Right renal cortex interstitium (tissue), 3 donors: ENCODE measurements at regions not wholly inside any gene's neighbourhood (a gene's known extent, or its start where the extent isn't known, plus 50 kb on each side); places are given as distances from the start of the nearest gene placed in this dataset.

ENCODE experiments used
- DNase-seq, 3 donors: peaks; one replicate each; pipeline ENCODE4 v3.0.0-alpha.2; 2013; ENCODE audit warnings: low read depth in 3 of 3, low spot score in 2 of 3

DNA sequence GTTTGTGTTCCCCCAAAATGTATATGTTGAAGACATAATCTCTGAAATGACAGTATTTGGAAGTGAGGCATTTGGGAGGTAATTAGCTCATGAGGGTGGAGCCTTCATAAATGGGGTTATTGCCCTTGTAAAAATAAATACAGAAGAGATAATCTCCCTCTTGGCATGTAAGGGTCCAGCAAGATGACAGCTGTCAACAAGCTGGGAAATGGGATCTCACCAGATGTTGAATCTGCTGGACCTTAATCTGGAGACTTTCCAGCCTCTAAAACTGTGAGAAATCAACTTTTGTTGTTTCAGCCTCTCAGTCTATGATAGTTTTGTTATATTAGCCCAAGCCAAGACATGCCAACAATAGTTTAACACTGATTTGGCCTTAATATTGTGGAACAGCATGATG is 438.2 kb upstream of the PCDH7 start:
- DNase-seq = no peak

DNA sequence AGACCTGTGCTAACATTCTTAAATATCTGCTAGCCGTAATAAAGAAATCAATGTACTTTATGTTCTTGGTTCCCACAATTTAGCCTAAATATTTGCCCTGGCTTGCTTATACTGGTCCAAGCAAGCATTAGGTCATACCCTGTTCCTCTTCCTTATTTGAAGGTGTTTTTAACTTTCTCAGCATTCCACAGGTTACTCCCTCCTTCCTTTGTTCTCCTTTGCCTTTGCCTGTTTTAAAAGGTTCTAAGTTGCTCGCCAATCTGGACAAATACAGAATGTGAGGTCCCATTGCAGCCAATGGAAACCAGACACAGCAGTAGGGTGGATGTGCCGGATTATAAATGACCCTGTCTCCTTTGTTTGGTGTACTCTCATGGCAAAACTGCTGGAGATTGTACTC is 436.8 kb upstream of the PCDH7 start:
- no peak for DNase-seq

DNA sequence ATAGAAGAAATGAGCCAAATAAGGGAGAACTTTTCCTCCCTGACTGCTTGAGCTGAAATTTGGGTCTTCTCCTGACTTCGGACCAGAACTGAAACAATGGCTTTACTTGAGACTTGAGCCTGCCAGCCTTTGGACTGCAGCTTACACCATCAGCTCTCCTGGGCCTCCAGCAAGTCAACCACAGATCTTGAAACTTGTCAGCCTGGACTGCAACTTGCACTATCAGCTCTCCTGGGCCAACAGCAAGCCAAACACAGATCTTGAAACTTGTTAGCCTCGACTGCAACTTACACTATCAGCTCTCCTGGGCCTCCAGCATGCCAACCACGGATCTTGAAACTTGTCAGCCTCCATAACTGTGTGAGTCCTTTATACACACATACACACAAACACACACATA is 425.9 kb upstream of the PCDH7 start:
- no peak for DNase-seq

DNA sequence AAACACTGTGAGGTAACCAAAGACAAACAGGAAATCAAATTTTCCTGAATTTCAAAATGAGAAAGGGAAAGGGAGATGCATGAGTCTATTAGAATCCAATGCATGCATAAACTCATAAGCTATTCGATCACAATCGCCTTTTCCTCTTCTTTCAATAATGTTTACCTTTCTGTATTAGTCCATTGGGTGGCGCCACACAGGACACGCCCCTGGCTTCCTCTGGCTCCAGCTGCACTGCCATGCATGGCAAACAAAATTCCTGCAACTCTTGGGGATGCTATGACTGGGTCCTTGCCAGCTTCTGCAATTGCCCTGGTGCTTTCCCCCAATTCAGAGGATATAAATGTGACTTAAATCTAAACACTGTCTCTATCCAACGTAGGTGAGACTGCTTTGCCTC is 424.5 kb upstream of the PCDH7 start:
- no peak for DNase-seq

GRCh38 chr4:30314001-30314400 is 406.2 kb upstream of the PCDH7 start:
- DNase-seq = no peak

DNA sequence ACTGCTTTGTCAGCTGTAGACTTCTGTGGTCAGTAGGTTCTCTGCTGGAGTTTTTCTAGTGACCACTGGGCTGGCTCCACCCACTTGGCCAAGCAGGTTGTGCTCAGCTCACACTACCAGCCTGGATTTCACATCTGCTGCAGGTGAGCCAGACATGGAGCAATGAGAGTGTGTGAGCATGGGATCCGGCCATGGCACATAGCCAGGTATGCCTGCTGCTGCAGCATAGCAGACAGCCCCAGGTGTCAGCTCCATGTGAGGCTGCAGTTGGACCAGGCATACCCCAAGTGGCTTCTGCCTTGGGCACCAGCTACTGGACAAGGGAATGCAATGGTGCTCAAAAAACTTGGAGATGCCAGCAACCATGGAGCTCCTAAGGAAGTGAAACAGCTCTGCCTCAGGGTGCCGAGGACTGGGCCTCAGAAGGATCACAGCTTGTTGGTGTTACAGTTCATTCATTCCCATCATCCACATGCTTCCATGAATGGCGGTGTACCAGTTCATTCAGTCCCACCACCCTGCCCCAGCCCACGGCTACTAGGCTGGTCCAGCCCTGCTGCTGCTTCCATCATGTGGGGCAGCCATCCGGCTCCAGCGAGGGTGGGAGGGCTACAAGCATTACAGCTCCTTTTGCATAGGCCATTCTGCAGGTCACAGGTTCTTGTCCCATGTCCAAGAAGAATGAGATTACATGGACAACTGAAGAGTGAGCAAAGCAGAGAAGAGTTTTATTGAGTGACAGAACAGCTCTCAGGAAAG is 389.1 kb upstream of the PCDH7 start:
- no peak for DNase-seq

- DNase-seq = no peak
These were observed 378.4 kb upstream of the PCDH7 start for GRCh38 chr4:30341731-30342130.

DNA sequence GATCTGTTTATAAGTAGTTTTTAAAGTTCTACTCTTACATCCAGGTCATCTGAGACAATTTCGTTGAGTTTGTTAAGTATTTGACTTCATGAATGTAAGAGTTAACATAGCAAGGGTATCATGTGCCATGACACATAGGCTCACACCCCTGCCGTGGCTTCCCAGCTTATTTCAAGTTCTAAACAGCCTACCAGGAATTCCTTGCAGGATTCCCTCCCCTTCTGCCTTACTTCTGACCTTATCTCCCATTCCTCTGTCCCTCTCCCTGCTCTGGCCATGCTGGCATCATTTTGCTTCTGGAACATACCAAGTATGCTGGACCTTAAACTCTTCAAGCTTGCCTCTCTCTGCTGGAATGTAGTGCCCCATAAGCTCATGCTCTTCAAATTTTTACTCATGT is 369.9 kb upstream of the PCDH7 start:
- no peak for DNase-seq

- DNase-seq = no peak
These were observed 365.6 kb upstream of the PCDH7 start for GRCh38 chr4:30354605-30355004.

DNA sequence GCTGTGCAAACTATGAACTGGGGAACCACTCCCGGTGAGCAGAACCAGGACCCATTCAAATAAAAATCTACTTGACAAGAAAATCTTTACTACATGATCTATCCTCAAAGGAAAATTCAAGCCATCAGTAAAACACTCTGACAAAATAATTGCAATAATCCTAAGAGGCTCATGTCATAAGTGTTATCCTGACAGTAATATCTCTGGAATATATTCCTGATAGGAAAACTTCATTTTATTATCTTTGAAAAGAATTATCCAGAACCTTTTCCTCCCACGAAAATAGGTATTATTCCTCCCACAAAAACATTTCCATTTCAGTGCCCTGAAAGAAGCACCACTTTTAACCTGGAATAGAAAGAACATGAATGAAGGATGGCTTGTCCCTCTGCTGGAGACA is 357.7 kb upstream of the PCDH7 start:
- no peak for DNase-seq

DNA sequence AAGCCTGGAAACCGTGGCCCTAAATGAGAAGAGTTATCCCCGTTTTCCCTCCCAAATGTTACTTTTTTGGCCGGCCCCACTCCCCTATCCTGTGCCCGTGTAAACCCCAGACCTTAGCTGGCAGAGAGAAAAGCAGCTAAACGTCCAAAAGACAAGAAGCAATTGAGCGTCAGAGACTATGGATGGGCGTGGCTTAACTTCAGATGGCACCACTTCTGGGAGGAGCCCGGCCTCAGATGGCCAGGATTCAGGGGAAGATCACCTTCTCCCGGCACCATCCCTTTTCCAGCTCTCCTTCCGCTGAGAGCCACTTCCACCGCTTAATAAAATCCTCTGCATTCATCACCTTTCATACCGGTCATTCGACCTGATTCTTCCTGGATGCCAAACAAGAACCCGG is 350.1 kb upstream of the PCDH7 start:
- DNase-seq = no peak

GRCh38 chr4:30380404-30380998 is 339.7 kb upstream of the PCDH7 start:
- no peak for DNase-seq

GRCh38 chr4:30385650-30386049 is 334.5 kb upstream of the PCDH7 start:
- no peak for DNase-seq

DNA sequence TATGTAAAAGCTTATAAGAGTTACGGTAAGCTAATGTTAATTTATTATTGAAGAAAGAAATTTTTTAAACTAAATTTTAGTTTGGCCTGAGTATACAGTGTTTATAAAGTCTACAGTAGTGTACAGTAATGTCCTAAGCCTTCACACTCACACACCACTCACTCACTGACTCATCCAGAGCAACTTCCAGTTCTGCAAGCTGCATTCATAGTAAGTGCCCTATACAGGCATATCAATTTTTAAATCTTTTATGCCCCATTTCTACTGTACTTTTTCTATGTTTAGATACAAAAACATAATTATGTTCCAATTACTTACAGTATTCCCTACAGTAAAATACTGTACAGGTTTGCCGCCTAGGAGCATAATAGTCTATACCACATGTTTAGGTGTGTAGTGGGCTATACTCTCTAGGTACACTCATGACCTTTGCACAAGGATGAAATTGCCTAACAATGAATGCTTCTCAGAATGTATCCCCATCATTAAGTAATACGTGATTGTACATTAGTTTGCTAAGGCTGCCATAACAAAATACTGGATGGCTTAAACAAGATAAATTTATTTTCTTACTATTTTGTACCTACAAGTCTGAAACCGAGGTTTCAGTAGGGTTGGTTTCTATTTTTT is 333.8 kb upstream of the PCDH7 start:
- no peak for DNase-seq

- no peak for DNase-seq
These were observed 324.3 kb upstream of the PCDH7 start for GRCh38 chr4:30395902-30396301.

DNA sequence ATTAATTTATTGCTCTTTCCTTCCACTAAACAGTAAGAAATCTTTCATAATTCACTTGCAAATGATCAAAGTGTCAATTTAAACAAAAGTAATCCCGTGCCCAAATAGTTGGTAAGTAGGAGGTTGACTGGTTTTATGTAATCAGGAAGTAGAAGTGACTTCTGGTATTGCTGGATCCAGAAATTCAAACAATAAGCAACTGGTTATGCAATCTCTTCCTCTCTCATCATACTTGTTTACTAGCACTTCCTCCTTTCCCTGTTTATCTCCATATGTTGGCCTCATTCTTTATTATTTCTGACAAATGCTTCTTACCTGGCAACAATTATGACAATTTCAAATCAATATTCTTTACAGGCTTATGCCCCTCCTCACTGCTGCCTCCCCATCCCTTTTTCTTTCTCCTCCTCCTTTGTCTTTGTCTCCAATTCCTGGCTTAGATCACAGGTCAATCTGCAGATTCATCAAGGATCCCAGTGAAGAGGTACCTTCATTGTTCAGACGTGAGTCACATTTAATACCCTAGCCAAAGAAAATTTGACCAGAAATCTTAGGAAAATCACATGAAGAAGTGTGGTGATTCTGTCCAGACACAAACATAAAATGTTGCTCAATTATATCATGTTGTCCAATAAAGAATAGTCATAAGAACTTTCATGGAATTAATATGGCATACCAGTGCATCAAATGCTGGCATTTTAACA is 323.2 kb upstream of the PCDH7 start:
- no peak for DNase-seq

GRCh38 chr4:30399476-30399875 is 320.7 kb upstream of the PCDH7 start:
- no peak for DNase-seq

- DNase-seq = no peak
These were observed 317.9 kb upstream of the PCDH7 start for GRCh38 chr4:30402276-30402675.

- no peak for DNase-seq
These were observed 306.3 kb upstream of the PCDH7 start for GRCh38 chr4:30413915-30414314.

DNA sequence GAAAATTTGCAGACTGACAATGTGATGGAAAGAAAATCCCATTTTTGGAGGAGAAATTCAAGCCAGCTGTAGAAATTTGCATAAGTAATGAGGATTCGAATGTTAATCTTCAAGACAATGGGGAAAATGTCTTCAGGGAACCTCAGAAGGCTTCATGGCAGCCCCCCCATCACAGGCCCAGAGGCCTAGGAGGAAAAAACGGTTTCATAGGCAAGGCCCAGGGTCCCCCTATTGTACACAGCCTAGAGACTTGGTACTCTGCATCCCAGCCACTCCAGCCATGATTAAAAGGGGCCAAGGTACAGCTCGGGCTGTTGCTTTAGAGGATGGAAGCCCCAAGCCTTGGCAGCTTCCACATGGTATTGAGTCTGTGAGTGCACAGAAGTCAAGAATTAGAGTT is 303.6 kb upstream of the PCDH7 start:
- no peak for DNase-seq

DNA sequence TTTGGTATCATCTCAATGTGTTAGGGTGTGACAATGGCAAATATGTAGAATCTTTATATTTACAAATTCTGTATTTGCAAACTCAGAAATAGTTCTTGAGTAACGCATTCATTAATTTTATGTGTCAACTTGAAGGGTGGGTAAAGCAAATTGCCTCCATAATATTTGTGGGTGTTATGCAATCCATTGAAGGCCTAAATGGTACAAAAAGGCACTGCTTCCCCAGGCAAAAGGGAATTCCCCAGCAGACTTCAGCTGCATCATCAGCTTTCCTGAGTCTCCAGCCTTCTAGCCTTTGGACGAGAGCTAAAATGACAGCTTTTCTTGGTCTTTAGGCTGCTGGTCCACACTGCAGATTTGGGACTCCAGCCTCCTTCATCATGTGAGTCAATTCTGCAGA is 292.2 kb upstream of the PCDH7 start:
- DNase-seq = no peak
